H1 (cell line): ENCODE measurements at regions not wholly inside any gene's neighbourhood (a gene's known extent, or its start where the extent isn't known, plus 50 kb on each side); places are given as distances from the start of the nearest gene placed in this dataset.

Source experiments
- CEBPB ChIP-seq: IDR thresholded peaks from 2 replicates; pipeline ENCODE4 v1.6.1; 2012; ENCODE audit warnings: low read depth, low read length
- CHD7 ChIP-seq: fragments of 300-600 bp; sonication (generic); IDR thresholded peaks from 2 replicates; pipeline ENCODE4 v1.7.1; 2012; ENCODE audit warnings: low read length, moderate library complexity, mild to moderate bottlenecking, inconsistent platforms; ENCODE audit not compliant: insufficient replicate concordance
- CREB1 ChIP-seq: IDR thresholded peaks from 2 replicates; pipeline ENCODE4 v1.6.1; 2012; ENCODE audit warnings: inconsistent platforms
- FOSL1 ChIP-seq: IDR thresholded peaks from 2 replicates; pipeline ENCODE4 v1.6.1; 2011; ENCODE audit warnings: mild to moderate bottlenecking, low read depth, low read length, moderate library complexity; ENCODE audit not compliant: insufficient read depth
- JUN ChIP-seq: IDR thresholded peaks from 2 replicates; pipeline ENCODE4 v1.6.1; 2011; ENCODE audit warnings: low read depth, mild to moderate bottlenecking, improper control_type of control experiment, low read length
- NRF1 ChIP-seq: IDR thresholded peaks from 2 replicates; pipeline ENCODE4 v1.6.1; 2011; ENCODE audit warnings: mild to moderate bottlenecking, low read depth, low read length, improper control_type of control experiment
- POLR2A ChIP-seq, 2 experiments: IDR thresholded peaks; 1 replicate in 1 of 2; 2 replicates in 1 of 2; pipeline ENCODE4 v1.6.1; 2011; ENCODE audit warnings: low read depth in 2 of 2, low read length in 2 of 2, mild to moderate bottlenecking in 2 of 2; ENCODE audit errors: control extremely low read depth in 1 of 2
- RFX5 ChIP-seq: IDR thresholded peaks from 2 replicates; pipeline ENCODE4 v1.6.1; 2011; ENCODE audit warnings: low read depth, low read length, improper control_type of control experiment, borderline replicate concordance
- TCF12 ChIP-seq: IDR thresholded peaks from 2 replicates; pipeline ENCODE4 v1.6.1; 2011; ENCODE audit warnings: low read depth, mild to moderate bottlenecking, low read length

GRCh38 chr4:91935217-91935616 lies 368.5 kb upstream of the GRID2 start (continued):
- TF ChIP-seq CHD7 (no peak), CREB1 (no peak), RFX5 (no peak), TCF12 (no peak), POLR2A (IDR thresholded peaks at IDR 0.05; ENCODE audit: control extremely low read depth in 1 of 2, low read depth in 2 of 2, low read length in 2 of 2) (no peak), FOSL1 (no peak), CEBPB (no peak), JUN (no peak), NRF1 (no peak)
